WTC11 (cell line): ENCODE measurements at regions not wholly inside any gene's neighbourhood (a gene's known extent, or its start where the extent isn't known, plus 50 kb on each side); places are given as distances from the start of the nearest gene placed in this dataset.

Source experiments
- ATAC-seq: fragments of 200-7000 bp; cut with Tn5 transposase; 2 replicates; pipeline ENCODE4 v1.10.0; 2021; ENCODE audit warnings: mild to moderate bottlenecking, moderate library complexity
- CTCF ChIA-PET: fragments of 300-600 bp; sonication (Branson Sonifier 250); formaldehyde crosslinking; loops from one replicate; lab custom pipeline; 2021; ENCODE audit warnings: antibody characterized with exemption; lab: Charles Lee
- POLR2A ChIA-PET: fragments of 350-600 bp; sonication (Branson Sonifier 250); formaldehyde crosslinking; loops from one replicate; lab custom pipeline; 2021; ENCODE audit warnings: antibody characterized with exemption; lab: Charles Lee
- DNase-seq: peaks from one replicate; pipeline ENCODE4 v3.0.0; 2021; ENCODE audit warnings: low spot score
- H3K27ac Mint-ChIP-seq: 2 replicates; pipeline ENCODE4 v1.8.0; 2021; ENCODE audit warnings: mixed read lengths
- H3K27me3 Mint-ChIP-seq: 2 replicates; pipeline ENCODE4 v1.8.0; 2021; ENCODE audit warnings: low read depth, mild to moderate bottlenecking, moderate library complexity, mixed read lengths
- H3K36me3 Mint-ChIP-seq: 2 replicates; pipeline ENCODE4 v1.8.0; 2021; ENCODE audit warnings: mixed read lengths
- H3K4me1 Mint-ChIP-seq: 2 replicates; pipeline ENCODE4 v1.8.0; 2022; ENCODE audit warnings: mixed read lengths
- H3K4me3 Mint-ChIP-seq: 2 replicates; pipeline ENCODE4 v1.8.0; 2021; ENCODE audit warnings: mild to moderate bottlenecking, moderate library complexity, mixed read lengths
- H3K9me3 Mint-ChIP-seq: 2 replicates; pipeline ENCODE4 v1.8.0; 2021; ENCODE audit warnings: mixed read lengths
- ELF4 ChIP-seq: sonication (generic); formaldehyde crosslinking; IDR thresholded peaks from 2 replicates; pipeline ENCODE4 v1.8.1; 2022; ENCODE audit warnings: low read depth, mild to moderate bottlenecking, moderate library complexity, missing genetic modification reagents
- ETV6 ChIP-seq: sonication (generic); formaldehyde crosslinking; IDR thresholded peaks from 2 replicates; pipeline ENCODE4 v1.8.1; 2022; ENCODE audit warnings: mild to moderate bottlenecking, missing genetic modification reagents
- FOXJ3 ChIP-seq: sonication (generic); formaldehyde crosslinking; IDR thresholded peaks from 2 replicates; pipeline ENCODE4 v1.9.0; 2021; ENCODE audit warnings: missing genetic modification reagents, mild to moderate bottlenecking, borderline replicate concordance
- HMGA2 ChIP-seq: fragments of 250-450 bp; sonication (Bioruptor Pico); IDR thresholded peaks from 2 replicates; pipeline ENCODE4 v1.4.0; 2021; ENCODE audit warnings: mild to moderate bottlenecking, moderate library complexity
- NFE2L1 ChIP-seq: sonication (generic); formaldehyde crosslinking; IDR thresholded peaks from 2 replicates; pipeline ENCODE4 v1.8.1; 2023; ENCODE audit warnings: missing genetic modification reagents
- SMAD4 ChIP-seq: sonication (generic); formaldehyde crosslinking; IDR thresholded peaks from 2 replicates; pipeline ENCODE4 v1.8.0; 2022; ENCODE audit warnings: mild to moderate bottlenecking, missing genetic modification reagents
- ZNF263 ChIP-seq: sonication (generic); formaldehyde crosslinking; IDR thresholded peaks from 2 replicates; pipeline ENCODE4 v1.8.1; 2022; ENCODE audit warnings: low read depth, mild to moderate bottlenecking, moderate library complexity, missing genetic modification reagents
- TF ChIP-seq, protein P1 (sequence below): fragments of 250-450 bp; sonication (Bioruptor Pico); IDR thresholded peaks from 2 replicates; pipeline ENCODE4 v1.9.0; 2021; ENCODE audit warnings: mild to moderate bottlenecking, borderline replicate concordance
- TF ChIP-seq, protein P2 (sequence below): sonication (generic); formaldehyde crosslinking; conservative IDR thresholded peaks from 2 replicates; pipeline ENCODE4 v1.8.1; 2023; ENCODE audit warnings: mild to moderate bottlenecking, low read depth, missing genetic modification reagents, moderate library complexity
- TF ChIP-seq, protein P3 (sequence below): sonication (generic); formaldehyde crosslinking; IDR thresholded peaks from 2 replicates; pipeline ENCODE4 v1.8.1; 2023; ENCODE audit warnings: mild to moderate bottlenecking, moderate library complexity, missing genetic modification reagents
- TF ChIP-seq, protein P4 (sequence below): sonication (generic); formaldehyde crosslinking; IDR thresholded peaks from 2 replicates; pipeline ENCODE4 v1.8.1; 2023; ENCODE audit warnings: mild to moderate bottlenecking, missing genetic modification reagents
- TF ChIP-seq, protein P5 (sequence below): sonication (generic); formaldehyde crosslinking; IDR thresholded peaks from 2 replicates; pipeline ENCODE4 v1.8.1; 2022; ENCODE audit warnings: mild to moderate bottlenecking, moderate library complexity, missing genetic modification reagents
- TF ChIP-seq, protein P6 (sequence below): sonication (generic); formaldehyde crosslinking; conservative IDR thresholded peaks from 2 replicates; pipeline ENCODE4 v1.8.1; 2022; ENCODE audit warnings: mild to moderate bottlenecking, missing genetic modification reagents

DNA sequence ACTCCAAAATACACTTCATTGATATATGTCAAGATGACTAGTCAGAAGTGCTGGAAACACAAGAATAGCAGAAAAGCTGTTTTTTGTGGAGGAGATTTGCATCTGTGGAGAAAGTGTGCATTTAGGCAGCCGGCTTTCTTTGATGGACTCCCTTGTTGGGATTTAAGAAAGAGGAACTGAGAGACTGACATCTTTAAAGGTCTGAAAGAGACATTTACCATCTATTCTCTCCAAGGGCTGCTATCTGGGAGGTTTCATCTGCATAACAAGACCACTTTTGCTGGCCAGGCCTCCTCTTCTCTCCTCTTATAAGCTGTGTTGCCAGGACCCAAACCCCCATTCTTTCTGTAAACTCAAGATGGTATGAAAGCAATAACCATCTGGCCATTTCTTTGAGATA lies 1065.0 kb downstream of the NLGN4X start:
- DNase-seq (no peak), ATAC-seq (no peak; the same call in 1 of the 2 replicates)
- peaks cover 18% of the 10 kb centered on the region for H3K4me1 Mint-ChIP-seq
- no peak overlapping the region for H3K4me3 Mint-ChIP-seq
- no peak overlapping the region for H3K27ac Mint-ChIP-seq
- H3K9me3 Mint-ChIP-seq = no peaks in the 10 kb centered on the region
- ChIA-PET CTCF (no interaction called here), POLR2A (no interaction called here)
- no peaks in the 10 kb centered on the region for H3K27me3 Mint-ChIP-seq
- H3K36me3 Mint-ChIP-seq = no peaks in the 10 kb centered on the region
- TF ChIP-seq, protein P1, sequence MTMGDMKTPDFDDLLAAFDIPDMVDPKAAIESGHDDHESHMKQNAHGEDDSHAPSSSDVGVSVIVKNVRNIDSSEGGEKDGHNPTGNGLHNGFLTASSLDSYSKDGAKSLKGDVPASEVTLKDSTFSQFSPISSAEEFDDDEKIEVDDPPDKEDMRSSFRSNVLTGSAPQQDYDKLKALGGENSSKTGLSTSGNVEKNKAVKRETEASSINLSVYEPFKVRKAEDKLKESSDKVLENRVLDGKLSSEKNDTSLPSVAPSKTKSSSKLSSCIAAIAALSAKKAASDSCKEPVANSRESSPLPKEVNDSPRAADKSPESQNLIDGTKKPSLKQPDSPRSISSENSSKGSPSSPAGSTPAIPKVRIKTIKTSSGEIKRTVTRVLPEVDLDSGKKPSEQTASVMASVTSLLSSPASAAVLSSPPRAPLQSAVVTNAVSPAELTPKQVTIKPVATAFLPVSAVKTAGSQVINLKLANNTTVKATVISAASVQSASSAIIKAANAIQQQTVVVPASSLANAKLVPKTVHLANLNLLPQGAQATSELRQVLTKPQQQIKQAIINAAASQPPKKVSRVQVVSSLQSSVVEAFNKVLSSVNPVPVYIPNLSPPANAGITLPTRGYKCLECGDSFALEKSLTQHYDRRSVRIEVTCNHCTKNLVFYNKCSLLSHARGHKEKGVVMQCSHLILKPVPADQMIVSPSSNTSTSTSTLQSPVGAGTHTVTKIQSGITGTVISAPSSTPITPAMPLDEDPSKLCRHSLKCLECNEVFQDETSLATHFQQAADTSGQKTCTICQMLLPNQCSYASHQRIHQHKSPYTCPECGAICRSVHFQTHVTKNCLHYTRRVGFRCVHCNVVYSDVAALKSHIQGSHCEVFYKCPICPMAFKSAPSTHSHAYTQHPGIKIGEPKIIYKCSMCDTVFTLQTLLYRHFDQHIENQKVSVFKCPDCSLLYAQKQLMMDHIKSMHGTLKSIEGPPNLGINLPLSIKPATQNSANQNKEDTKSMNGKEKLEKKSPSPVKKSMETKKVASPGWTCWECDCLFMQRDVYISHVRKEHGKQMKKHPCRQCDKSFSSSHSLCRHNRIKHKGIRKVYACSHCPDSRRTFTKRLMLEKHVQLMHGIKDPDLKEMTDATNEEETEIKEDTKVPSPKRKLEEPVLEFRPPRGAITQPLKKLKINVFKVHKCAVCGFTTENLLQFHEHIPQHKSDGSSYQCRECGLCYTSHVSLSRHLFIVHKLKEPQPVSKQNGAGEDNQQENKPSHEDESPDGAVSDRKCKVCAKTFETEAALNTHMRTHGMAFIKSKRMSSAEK = no peak
- no peak for TF ChIP-seq FOXJ3 (CRISPR knock-in tag)

DNA sequence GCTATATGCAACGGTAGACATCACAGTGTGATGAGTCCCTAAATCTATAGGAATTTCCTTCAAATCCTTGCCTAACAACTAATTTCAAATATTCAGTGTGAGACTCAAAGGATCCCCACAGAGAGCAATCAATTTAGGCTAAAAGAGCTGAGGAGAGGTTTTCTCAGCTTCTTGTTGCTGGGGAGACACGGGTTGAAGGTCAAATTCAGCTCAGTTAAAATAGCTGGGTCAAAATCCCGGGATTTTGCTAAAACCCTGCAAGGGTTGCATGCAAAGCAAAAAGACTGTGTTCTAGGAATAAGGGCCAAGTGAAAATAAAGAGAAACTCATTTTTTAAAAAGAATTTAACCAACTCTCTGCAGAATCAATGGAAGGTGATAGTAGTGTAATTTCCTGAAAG lies 1073.4 kb downstream of the NLGN4X start:
- ATAC-seq = peak; percentile 32
- no peaks in the 10 kb centered on the region; the same call in 1 of the 2 replicates for H3K36me3 Mint-ChIP-seq
- ChIA-PET CTCF (no interaction called here), POLR2A (no interaction called here)
- H3K27ac Mint-ChIP-seq = peak overlapping the region; percentile 32; the same call in 1 of the 2 replicates
- H3K4me1 Mint-ChIP-seq = peaks cover 13% of the 10 kb centered on the region
- H3K27me3 Mint-ChIP-seq = no peaks in the 10 kb centered on the region
- DNase-seq = no peak
- no peak overlapping the region for H3K4me3 Mint-ChIP-seq
- no peaks in the 10 kb centered on the region; the same call in 1 of the 2 replicates for H3K9me3 Mint-ChIP-seq
- TF ChIP-seq, protein P2, sequence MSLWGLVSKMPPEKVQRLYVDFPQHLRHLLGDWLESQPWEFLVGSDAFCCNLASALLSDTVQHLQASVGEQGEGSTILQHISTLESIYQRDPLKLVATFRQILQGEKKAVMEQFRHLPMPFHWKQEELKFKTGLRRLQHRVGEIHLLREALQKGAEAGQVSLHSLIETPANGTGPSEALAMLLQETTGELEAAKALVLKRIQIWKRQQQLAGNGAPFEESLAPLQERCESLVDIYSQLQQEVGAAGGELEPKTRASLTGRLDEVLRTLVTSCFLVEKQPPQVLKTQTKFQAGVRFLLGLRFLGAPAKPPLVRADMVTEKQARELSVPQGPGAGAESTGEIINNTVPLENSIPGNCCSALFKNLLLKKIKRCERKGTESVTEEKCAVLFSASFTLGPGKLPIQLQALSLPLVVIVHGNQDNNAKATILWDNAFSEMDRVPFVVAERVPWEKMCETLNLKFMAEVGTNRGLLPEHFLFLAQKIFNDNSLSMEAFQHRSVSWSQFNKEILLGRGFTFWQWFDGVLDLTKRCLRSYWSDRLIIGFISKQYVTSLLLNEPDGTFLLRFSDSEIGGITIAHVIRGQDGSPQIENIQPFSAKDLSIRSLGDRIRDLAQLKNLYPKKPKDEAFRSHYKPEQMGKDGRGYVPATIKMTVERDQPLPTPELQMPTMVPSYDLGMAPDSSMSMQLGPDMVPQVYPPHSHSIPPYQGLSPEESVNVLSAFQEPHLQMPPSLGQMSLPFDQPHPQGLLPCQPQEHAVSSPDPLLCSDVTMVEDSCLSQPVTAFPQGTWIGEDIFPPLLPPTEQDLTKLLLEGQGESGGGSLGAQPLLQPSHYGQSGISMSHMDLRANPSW = no peak
- TF ChIP-seq, protein P3, sequence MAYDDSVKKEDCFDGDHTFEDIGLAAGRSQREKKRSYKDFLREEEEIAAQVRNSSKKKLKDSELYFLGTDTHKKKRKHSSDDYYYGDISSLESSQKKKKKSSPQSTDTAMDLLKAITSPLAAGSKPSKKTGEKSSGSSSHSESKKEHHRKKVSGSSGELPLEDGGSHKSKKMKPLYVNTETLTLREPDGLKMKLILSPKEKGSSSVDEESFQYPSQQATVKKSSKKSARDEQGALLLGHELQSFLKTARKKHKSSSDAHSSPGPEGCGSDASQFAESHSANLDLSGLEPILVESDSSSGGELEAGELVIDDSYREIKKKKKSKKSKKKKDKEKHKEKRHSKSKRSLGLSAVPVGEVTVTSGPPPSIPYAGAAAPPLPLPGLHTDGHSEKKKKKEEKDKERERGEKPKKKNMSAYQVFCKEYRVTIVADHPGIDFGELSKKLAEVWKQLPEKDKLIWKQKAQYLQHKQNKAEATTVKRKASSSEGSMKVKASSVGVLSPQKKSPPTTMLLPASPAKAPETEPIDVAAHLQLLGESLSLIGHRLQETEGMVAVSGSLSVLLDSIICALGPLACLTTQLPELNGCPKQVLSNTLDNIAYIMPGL (CRISPR knock-in tag) = no peak
- TF ChIP-seq ELF4 (CRISPR knock-in tag) = no peak
- TF ChIP-seq ZNF263 = no peak
- no peak for TF ChIP-seq ETV6 (CRISPR knock-in tag)
- TF ChIP-seq, protein P4, sequence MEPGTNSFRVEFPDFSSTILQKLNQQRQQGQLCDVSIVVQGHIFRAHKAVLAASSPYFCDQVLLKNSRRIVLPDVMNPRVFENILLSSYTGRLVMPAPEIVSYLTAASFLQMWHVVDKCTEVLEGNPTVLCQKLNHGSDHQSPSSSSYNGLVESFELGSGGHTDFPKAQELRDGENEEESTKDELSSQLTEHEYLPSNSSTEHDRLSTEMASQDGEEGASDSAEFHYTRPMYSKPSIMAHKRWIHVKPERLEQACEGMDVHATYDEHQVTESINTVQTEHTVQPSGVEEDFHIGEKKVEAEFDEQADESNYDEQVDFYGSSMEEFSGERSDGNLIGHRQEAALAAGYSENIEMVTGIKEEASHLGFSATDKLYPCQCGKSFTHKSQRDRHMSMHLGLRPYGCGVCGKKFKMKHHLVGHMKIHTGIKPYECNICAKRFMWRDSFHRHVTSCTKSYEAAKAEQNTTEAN (CRISPR knock-in tag) = no peak
- no peak for TF ChIP-seq SMAD4 (CRISPR knock-in tag)
- TF ChIP-seq, protein P5, sequence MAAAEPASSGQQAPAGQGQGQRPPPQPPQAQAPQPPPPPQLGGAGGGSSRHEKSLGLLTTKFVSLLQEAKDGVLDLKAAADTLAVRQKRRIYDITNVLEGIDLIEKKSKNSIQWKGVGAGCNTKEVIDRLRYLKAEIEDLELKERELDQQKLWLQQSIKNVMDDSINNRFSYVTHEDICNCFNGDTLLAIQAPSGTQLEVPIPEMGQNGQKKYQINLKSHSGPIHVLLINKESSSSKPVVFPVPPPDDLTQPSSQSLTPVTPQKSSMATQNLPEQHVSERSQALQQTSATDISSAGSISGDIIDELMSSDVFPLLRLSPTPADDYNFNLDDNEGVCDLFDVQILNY (CRISPR knock-in tag) = no peak
- TF ChIP-seq FOXJ3 (CRISPR knock-in tag) = no peak
- TF ChIP-seq, protein P6, sequence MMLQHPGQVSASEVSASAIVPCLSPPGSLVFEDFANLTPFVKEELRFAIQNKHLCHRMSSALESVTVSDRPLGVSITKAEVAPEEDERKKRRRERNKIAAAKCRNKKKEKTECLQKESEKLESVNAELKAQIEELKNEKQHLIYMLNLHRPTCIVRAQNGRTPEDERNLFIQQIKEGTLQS (CRISPR knock-in tag) = no peak
- TF ChIP-seq HMGA2 (CRISPR knock-in tag) = no peak
- TF ChIP-seq NFE2L1 (CRISPR knock-in tag) = no peak
